IgD-negative memory B cell (primary cell): ENCODE measurements at regions not wholly inside any gene's neighbourhood (a gene's known extent, or its start where the extent isn't known, plus 50 kb on each side); places are given as distances from the start of the nearest gene placed in this dataset.

Experiments used
- H3K27ac Mint-ChIP-seq, 3 donors: one replicate each; pipeline ENCODE4 v1.8.0; 2020 to 2022; ENCODE audit warnings: mild to moderate bottlenecking in 3 of 3, mixed read lengths in 3 of 3, moderate library complexity in 1 of 3
- H3K27me3 Mint-ChIP-seq: one replicate; pipeline ENCODE4 v1.8.0; 2021; ENCODE audit warnings: mixed read lengths
- H3K36me3 Mint-ChIP-seq: one replicate; pipeline ENCODE4 v1.8.0; 2020; ENCODE audit warnings: mild to moderate bottlenecking, mixed read lengths
- H3K4me1 Mint-ChIP-seq, 3 donors: one replicate each; pipeline ENCODE4 v1.8.0; 2020 to 2022; ENCODE audit warnings: mixed read lengths in 3 of 3, mild to moderate bottlenecking in 1 of 3
- H3K4me3 Mint-ChIP-seq, 4 donors: one replicate each; pipeline ENCODE4 v1.8.0; 2020 to 2022; ENCODE audit warnings: mild to moderate bottlenecking in 4 of 4, mixed read lengths in 4 of 4, moderate library complexity in 3 of 4
- H3K9me3 Mint-ChIP-seq, 3 donors: one replicate each; pipeline ENCODE4 v1.8.0; 2020 to 2021; ENCODE audit warnings: mixed read lengths in 3 of 3, mild to moderate bottlenecking in 1 of 3

DNA sequence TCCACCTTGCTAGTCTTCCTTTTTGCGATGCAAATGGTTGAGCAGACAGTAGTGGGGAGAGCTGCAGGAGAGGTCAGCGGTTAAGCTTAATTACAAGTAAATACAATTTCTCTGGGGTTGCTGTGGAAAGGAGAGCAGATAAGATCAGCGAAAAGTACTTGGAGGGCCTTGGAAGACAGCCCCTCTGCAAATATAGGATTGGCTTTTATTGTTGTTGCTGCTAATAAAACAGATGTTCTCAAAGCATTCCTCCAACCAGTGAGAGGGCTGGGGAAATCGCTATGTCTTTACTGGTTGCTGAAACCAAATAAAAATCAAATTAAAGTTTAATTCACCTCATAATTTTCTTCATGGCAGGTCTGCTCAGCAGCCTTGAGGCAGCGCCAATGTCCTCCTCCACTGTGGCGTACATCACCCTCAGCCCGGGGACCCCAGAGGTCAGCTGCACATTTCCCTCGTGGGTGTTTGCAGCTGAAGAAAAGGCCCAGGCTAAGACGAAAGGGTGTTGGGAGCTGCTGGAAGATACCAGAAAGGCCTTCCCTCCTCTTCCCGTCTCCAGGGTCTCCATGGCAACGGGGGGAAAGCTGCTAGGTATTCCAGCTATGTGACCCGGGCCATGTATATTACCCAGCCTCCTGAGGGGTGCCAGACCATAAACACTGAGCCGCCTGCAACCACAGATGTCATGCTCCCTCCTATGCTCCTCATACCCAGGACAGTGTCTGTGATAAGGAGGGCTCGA lies 54.6 kb upstream of the POU2F1 start:
- H3K27me3 Mint-ChIP-seq, result peaks cover 6% of the 10 kb centered on the region

DNA sequence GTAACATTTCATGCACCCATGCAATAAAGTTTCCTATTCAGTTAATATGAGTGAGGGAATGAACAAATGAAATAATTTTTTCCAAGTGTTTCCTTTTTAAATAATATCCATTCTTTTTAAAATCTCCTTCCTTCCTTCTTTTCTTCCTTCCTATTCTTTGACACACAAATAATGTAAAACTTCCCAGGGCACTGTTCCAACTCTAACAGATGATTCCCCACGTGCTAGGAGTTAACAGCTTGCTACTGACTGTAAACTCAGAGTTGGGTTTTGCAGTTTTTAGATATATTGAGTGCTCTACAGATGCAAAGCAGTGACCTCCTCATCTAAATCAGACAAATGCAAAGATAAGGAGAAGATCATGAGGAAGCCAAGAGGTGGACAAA lies 54.0 kb upstream of the POU2F1 start:
- Mint-ChIP-seq H3K4me1 (no peaks in the 10 kb centered on the region), H3K4me3 (no peak overlapping the region), H3K27ac (no peak overlapping the region), H3K9me3 (no peaks in the 10 kb centered on the region), H3K36me3 (no peaks in the 10 kb centered on the region), H3K27me3 (peaks cover 2% of the 10 kb centered on the region)

More for the DNA sequence above, 54.6 kb upstream of the POU2F1 start:
- H3K27ac Mint-ChIP-seq, result no peak overlapping the region
- H3K4me3 Mint-ChIP-seq, result no peak overlapping the region
- H3K4me1 Mint-ChIP-seq, result no peaks in the 10 kb centered on the region
- H3K36me3 Mint-ChIP-seq, result no peaks in the 10 kb centered on the region
- H3K9me3 Mint-ChIP-seq, result no peaks in the 10 kb centered on the region

DNA sequence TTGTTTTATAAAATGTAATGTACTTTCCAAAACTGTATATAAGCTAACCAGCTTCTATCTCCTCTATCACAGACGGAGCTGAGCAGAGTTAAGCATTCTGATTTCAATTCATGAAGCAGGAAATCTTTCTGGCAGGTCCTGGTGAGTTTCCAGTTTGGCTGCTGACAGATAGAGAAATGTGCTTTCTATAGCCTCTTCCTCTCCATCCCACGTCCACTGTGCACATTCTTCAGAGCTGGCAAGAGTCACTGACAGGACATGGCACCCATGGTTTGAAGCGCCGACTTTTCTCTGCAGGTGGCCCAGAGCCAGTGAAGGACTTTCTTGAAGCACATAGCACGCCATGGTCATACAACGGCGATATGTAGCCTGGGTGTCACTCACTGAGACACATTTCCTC lies 52.3 kb upstream of the POU2F1 start:
- no peak overlapping the region for H3K4me3 Mint-ChIP-seq
- H3K9me3 Mint-ChIP-seq, result no peaks in the 10 kb centered on the region
- H3K27ac Mint-ChIP-seq, result no peak overlapping the region
- no peaks in the 10 kb centered on the region for H3K4me1 Mint-ChIP-seq
- H3K27me3 Mint-ChIP-seq, result peaks cover 3% of the 10 kb centered on the region
- no peaks in the 10 kb centered on the region for H3K36me3 Mint-ChIP-seq

DNA sequence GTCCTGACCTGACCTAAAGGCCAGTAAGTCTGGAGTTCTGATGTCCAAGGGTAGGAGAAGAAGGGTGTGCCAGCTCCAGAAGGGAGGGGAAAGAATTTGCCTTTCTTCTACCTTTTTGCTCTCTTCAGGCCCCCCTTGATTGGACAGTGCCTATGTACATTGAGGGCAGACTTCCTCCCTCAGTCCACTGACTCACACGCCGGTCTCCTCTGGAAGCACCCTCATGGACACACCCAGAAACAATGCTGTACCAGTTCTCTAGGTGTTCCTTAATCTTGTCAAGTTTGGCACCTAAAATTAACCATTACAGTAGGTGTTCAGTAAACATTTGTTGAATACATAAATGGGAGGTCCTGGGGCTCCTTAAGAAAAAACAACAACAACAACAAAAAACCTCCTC lies 51.0 kb upstream of the POU2F1 start:
- H3K36me3 Mint-ChIP-seq, result no peaks in the 10 kb centered on the region
- no peaks in the 10 kb centered on the region for H3K4me1 Mint-ChIP-seq
- H3K9me3 Mint-ChIP-seq, result no peaks in the 10 kb centered on the region
- peaks cover 7% of the 10 kb centered on the region for H3K27me3 Mint-ChIP-seq
- H3K27ac Mint-ChIP-seq, result no peak overlapping the region
- H3K4me3 Mint-ChIP-seq, result no peak overlapping the region
